Neural cell (in vitro differentiated cells): ENCODE measurements at regions not wholly inside any gene's neighbourhood (a gene's known extent, or its start where the extent isn't known, plus 50 kb on each side); places are given as distances from the start of the nearest gene placed in this dataset.

Source experiments
- H2AFZ ChIP-seq: fragments of 200-600, 300-800 bp; sonication (generic), shearing (Covaris generic); 2 replicates; pipeline ENCODE4 v1.6.0; 2014; ENCODE audit warnings: low read depth, mild to moderate bottlenecking, antibody characterized with exemption, low read length, moderate library complexity
- H3F3A ChIP-seq: fragments of 200-600 bp; shearing (Covaris generic); 2 replicates; pipeline ENCODE4 v1.6.1; 2016; ENCODE audit warnings: mild to moderate bottlenecking, moderate library complexity, mixed read lengths, antibody characterized with exemption, low read length; ENCODE audit not compliant: insufficient read depth, poor library complexity, severe bottlenecking
- H3K27ac ChIP-seq: fragments of 200-600, 300-800 bp; sonication (generic), shearing (Covaris generic); 2 replicates; pipeline ENCODE4 v1.5.1; 2014; ENCODE audit warnings: mild to moderate bottlenecking, low read length, moderate library complexity
- H3K27me3 ChIP-seq: fragments of 300-800, 200-600 bp; sonication (generic), shearing (Covaris generic); 2 replicates; pipeline ENCODE4 v1.6.0; 2014; ENCODE audit warnings: mild to moderate bottlenecking, low read depth, low read length, moderate library complexity; ENCODE audit not compliant: insufficient read depth
- H3K36me3 ChIP-seq: fragments of 300-800, 200-600 bp; sonication (generic), shearing (Covaris generic); 2 replicates; pipeline ENCODE4 v1.5.1; 2014; ENCODE audit warnings: mild to moderate bottlenecking, antibody characterized with exemption, low read length, moderate library complexity; ENCODE audit not compliant: insufficient read depth
- H3K4me2 ChIP-seq: fragments of 300-800, 200-600 bp; sonication (generic), shearing (Covaris generic); 2 replicates; pipeline ENCODE4 v1.6.0; 2014; ENCODE audit warnings: mild to moderate bottlenecking, low read length
- H3K4me3 ChIP-seq: fragments of 300-800, 200-600 bp; sonication (generic), shearing (Covaris generic); 2 replicates; pipeline ENCODE4 v1.5.1; 2014; ENCODE audit warnings: mild to moderate bottlenecking, low read length, moderate library complexity
- H3K79me2 ChIP-seq: fragments of 200-600 bp; shearing (Covaris generic); replicated peaks from 2 replicates; pipeline ENCODE4 v1.6.0; 2014; ENCODE audit warnings: mild to moderate bottlenecking, low read length, moderate library complexity; ENCODE audit not compliant: insufficient read depth
- H3K9ac ChIP-seq: fragments of 300-800, 200-600 bp; sonication (generic), shearing (Covaris generic); 2 replicates; pipeline ENCODE4 v1.6.1; 2016; ENCODE audit warnings: mild to moderate bottlenecking, low read length, mixed read lengths
- H3K9me2 ChIP-seq: fragments of 200-600 bp; shearing (Covaris generic); 2 replicates; pipeline ENCODE4 v1.6.1; 2016; ENCODE audit warnings: mild to moderate bottlenecking, low read length, mixed read lengths; ENCODE audit not compliant: insufficient read depth
- H3K9me3 ChIP-seq: fragments of 200-600, 300-800 bp; sonication (generic), shearing (Covaris generic); 2 replicates; pipeline ENCODE4 v1.6.1; 2016; ENCODE audit warnings: mild to moderate bottlenecking, mixed run types, low read length, moderate library complexity, mixed read lengths
- H4K20me1 ChIP-seq: fragments of 200-600 bp; shearing (Covaris generic); 2 replicates; pipeline ENCODE4 v1.6.1; 2016; ENCODE audit warnings: mild to moderate bottlenecking, mixed run types; ENCODE audit not compliant: insufficient read depth
- CTCF ChIP-seq: fragments of 450-650 bp; IDR thresholded peaks from 2 replicates; pipeline ENCODE4 v1.5.1; 2014; ENCODE audit warnings: antibody characterized with exemption, mild to moderate bottlenecking, moderate library complexity; ENCODE audit not compliant: poor library complexity, severe bottlenecking
- EP300 ChIP-seq: fragments of 450-650 bp; conservative IDR thresholded peaks from 2 replicates; pipeline ENCODE4 v1.6.1; 2014; ENCODE audit warnings: antibody characterized with exemption, mild to moderate bottlenecking, moderate library complexity; ENCODE audit not compliant: poor library complexity, severe bottlenecking
- EZH2 ChIP-seq: fragments of 200-600, 300-800 bp; shearing (Covaris generic), sonication (generic); IDR thresholded peaks from 2 replicates; pipeline ENCODE4 v1.6.1; 2014; ENCODE audit warnings: antibody characterized with exemption, low read length, borderline replicate concordance, mild to moderate bottlenecking; ENCODE audit not compliant: insufficient read depth, poor library complexity, severe bottlenecking
- MXI1 ChIP-seq: fragments of 450-650 bp; conservative IDR thresholded peaks from 2 replicates; pipeline ENCODE4 v1.6.1; 2014; ENCODE audit warnings: antibody characterized with exemption, mild to moderate bottlenecking; ENCODE audit not compliant: poor library complexity, severe bottlenecking
- POLR2AphosphoS5 ChIP-seq: IDR thresholded peaks from 2 replicates; pipeline ENCODE4 v1.6.1; 2012
- RAD21 ChIP-seq: fragments of 450-650 bp; conservative IDR thresholded peaks from 2 replicates; pipeline ENCODE4 v1.6.1; 2014; ENCODE audit warnings: antibody characterized with exemption, mild to moderate bottlenecking, moderate library complexity
- REST ChIP-seq: IDR thresholded peaks from 2 replicates; pipeline ENCODE4 v1.6.1; 2012; ENCODE audit warnings: borderline replicate concordance
- SMC3 ChIP-seq: fragments of 450-650 bp; conservative IDR thresholded peaks from 2 replicates; pipeline ENCODE4 v1.6.1; 2014; ENCODE audit warnings: antibody characterized with exemption, mild to moderate bottlenecking, moderate library complexity; ENCODE audit not compliant: poor library complexity
- TAF1 ChIP-seq: IDR thresholded peaks from 2 replicates; pipeline ENCODE4 v1.6.1; 2012; ENCODE audit warnings: low read depth

GRCh38 chr1:43067233-43067745 lies 104.8 kb downstream of the EBNA1BP2 start:
- Histone ChIP-seq H3K4me2 (no peak overlapping the region), H3K9me3 (no peaks in the 10 kb centered on the region), H3K9me2 (no peaks in the 10 kb centered on the region), H4K20me1 (no peaks in the 10 kb centered on the region), H3K27ac (no peak overlapping the region), H3K9ac (no peak overlapping the region), H3K36me3 (no peaks in the 10 kb centered on the region), H3K27me3 (no peaks in the 10 kb centered on the region), H3K79me2 (no peaks in the 10 kb centered on the region), H2AFZ (no peak overlapping the region), H3F3A (no peaks in the 10 kb centered on the region), H3K4me3 (no peak overlapping the region)
- TF ChIP-seq RAD21 (no peak), EZH2 (no peak), SMC3 (no peak), CTCF (no peak), EP300 (no peak), MXI1 (no peak), POLR2AphosphoS5 (no peak), REST (no peak), TAF1 (no peak)

GRCh38 chr1:43066578-43066977 lies 105.5 kb downstream of the EBNA1BP2 start:
- no peaks in the 10 kb centered on the region for H3K9me3 ChIP-seq
- no peaks in the 10 kb centered on the region for H3F3A ChIP-seq
- no peak overlapping the region for H3K4me3 ChIP-seq
- H3K27ac ChIP-seq, result no peak overlapping the region
- no peaks in the 10 kb centered on the region for H3K27me3 ChIP-seq
- H3K4me2 ChIP-seq, result no peak overlapping the region
- no peak overlapping the region for H3K9ac ChIP-seq
- no peaks in the 10 kb centered on the region for H3K36me3 ChIP-seq
- no peaks in the 10 kb centered on the region for H3K79me2 ChIP-seq
- no peak overlapping the region for H2AFZ ChIP-seq
- no peaks in the 10 kb centered on the region for H4K20me1 ChIP-seq
- no peak for TF ChIP-seq REST
- TF ChIP-seq EZH2, result no peak
- TF ChIP-seq POLR2AphosphoS5, result no peak
- H3K9me2 ChIP-seq, result no peaks in the 10 kb centered on the region
